ENCODE measurements at regions not wholly inside any gene's neighbourhood (a gene's known extent, or its start where the extent isn't known, plus 50 kb on each side); places are given as distances from the start of the nearest gene placed in this dataset.

- no peak for DNase-seq (ENCODE audit: low read depth, low spot score)
These were observed 192.7 kb upstream of the CNR1 start for GRCh38 chr6:88358846-88359245.

- DNase-seq (ENCODE audit: low read depth, low spot score) = no peak
These were observed 183.4 kb upstream of the CNR1 start for GRCh38 chr6:88349511-88349910.

GRCh38 chr6:88342336-88342735 is 176.2 kb upstream of the CNR1 start:
- DNase-seq (ENCODE audit: low read depth, low spot score) = no peak

- no peak for DNase-seq (ENCODE audit: low read depth, low spot score)
These were observed 173.6 kb upstream of the CNR1 start for GRCh38 chr6:88339761-88340160.

- DNase-seq (ENCODE audit: low read depth, low spot score) = no peak
These were observed 155.2 kb upstream of the CNR1 start for GRCh38 chr6:88321306-88321705.

GRCh38 chr6:88311561-88311960 is 145.4 kb upstream of the CNR1 start:
- DNase-seq (ENCODE audit: low read depth, low spot score) = no peak

- DNase-seq (ENCODE audit: low read depth, low spot score) = no peak
These were observed 138.4 kb upstream of the CNR1 start for GRCh38 chr6:88304520-88304919.

- no peak for DNase-seq (ENCODE audit: low read depth, low spot score)
These were observed 136.7 kb upstream of the CNR1 start for GRCh38 chr6:88302769-88303225.

GRCh38 chr6:88301888-88302768 is 136.0 kb upstream of the CNR1 start:
- DNase-seq (ENCODE audit: low read depth, low spot score) = no peak

GRCh38 chr6:88301256-88301655 is 135.1 kb upstream of the CNR1 start:
- no peak for DNase-seq (ENCODE audit: low read depth, low spot score)

GRCh38 chr6:88298066-88298845 is 132.1 kb upstream of the CNR1 start:
- DNase-seq (ENCODE audit: low read depth, low spot score) = no peak

- no peak for DNase-seq (ENCODE audit: low read depth, low spot score)
These were observed 130.5 kb upstream of the CNR1 start for GRCh38 chr6:88296694-88297093.

GRCh38 chr6:88295663-88296062 is 129.5 kb upstream of the CNR1 start:
- no peak for DNase-seq (ENCODE audit: low read depth, low spot score)

- no peak for DNase-seq (ENCODE audit: low read depth, low spot score)
These were observed 128.6 kb upstream of the CNR1 start for GRCh38 chr6:88294702-88295101.

- no peak for DNase-seq (ENCODE audit: low read depth, low spot score)
These were observed 124.3 kb upstream of the CNR1 start for GRCh38 chr6:88290411-88290810.

GRCh38 chr6:88287696-88288095 is 121.5 kb upstream of the CNR1 start:
- DNase-seq (ENCODE audit: low read depth, low spot score) = no peak

GRCh38 chr6:88276331-88276730 is 110.2 kb upstream of the CNR1 start:
- no peak for DNase-seq (ENCODE audit: low read depth, low spot score)

- DNase-seq (ENCODE audit: low read depth, low spot score) = no peak
These were observed 102.4 kb upstream of the CNR1 start for GRCh38 chr6:88268508-88268907.

GRCh38 chr6:88266126-88266525 is 100.0 kb upstream of the CNR1 start:
- no peak for DNase-seq (ENCODE audit: low read depth, low spot score)

- DNase-seq (ENCODE audit: low read depth, low spot score) = no peak
These were observed 97.4 kb upstream of the CNR1 start for GRCh38 chr6:88263591-88263990.

GRCh38 chr6:88262332-88262731 is 96.2 kb upstream of the CNR1 start:
- no peak for DNase-seq (ENCODE audit: low read depth, low spot score)

- no peak for DNase-seq (ENCODE audit: low read depth, low spot score)
These were observed 85.2 kb upstream of the CNR1 start for GRCh38 chr6:88251301-88251700.
